AG09319 (cell line): ENCODE measurements at regions not wholly inside any gene's neighbourhood (a gene's known extent, or its start where the extent isn't known, plus 50 kb on each side); places are given as distances from the start of the nearest gene placed in this dataset.

Experiments
- DNase-seq: peaks from one replicate; pipeline ENCODE4 v3.0.0-alpha.2; 2010; ENCODE audit warnings: low read depth; ENCODE audit errors: extremely low read depth
- TF ChIP-seq, protein P1 (sequence below): IDR thresholded peaks from 2 replicates; pipeline ENCODE4 v1.5.1; 2011; ENCODE audit warnings: low read depth, mild to moderate bottlenecking, inconsistent platforms, low read length, moderate library complexity

DNA sequence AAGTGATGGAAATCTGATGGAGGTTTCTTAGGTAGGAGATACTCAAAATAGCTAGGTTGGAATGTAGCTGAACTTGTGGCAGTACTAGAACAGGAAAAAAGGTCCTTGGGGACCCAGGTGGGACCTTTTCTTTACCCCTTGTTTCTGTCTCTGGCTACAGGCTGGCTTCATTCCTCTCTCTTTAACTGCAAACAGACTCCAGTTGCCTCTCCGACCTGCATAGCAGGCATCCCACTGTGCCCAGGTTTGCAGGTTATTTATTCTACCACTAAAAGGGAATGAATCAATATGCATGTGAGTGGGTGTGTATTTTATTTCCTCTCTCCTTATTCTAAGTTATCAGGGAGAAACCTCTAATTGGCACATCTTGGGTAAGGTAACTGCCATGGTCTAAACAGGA, 758.1 kb downstream of the MED13L start:
- TF ChIP-seq, protein P1, sequence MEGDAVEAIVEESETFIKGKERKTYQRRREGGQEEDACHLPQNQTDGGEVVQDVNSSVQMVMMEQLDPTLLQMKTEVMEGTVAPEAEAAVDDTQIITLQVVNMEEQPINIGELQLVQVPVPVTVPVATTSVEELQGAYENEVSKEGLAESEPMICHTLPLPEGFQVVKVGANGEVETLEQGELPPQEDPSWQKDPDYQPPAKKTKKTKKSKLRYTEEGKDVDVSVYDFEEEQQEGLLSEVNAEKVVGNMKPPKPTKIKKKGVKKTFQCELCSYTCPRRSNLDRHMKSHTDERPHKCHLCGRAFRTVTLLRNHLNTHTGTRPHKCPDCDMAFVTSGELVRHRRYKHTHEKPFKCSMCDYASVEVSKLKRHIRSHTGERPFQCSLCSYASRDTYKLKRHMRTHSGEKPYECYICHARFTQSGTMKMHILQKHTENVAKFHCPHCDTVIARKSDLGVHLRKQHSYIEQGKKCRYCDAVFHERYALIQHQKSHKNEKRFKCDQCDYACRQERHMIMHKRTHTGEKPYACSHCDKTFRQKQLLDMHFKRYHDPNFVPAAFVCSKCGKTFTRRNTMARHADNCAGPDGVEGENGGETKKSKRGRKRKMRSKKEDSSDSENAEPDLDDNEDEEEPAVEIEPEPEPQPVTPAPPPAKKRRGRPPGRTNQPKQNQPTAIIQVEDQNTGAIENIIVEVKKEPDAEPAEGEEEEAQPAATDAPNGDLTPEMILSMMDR: no peak
- no peak for DNase-seq

DNA sequence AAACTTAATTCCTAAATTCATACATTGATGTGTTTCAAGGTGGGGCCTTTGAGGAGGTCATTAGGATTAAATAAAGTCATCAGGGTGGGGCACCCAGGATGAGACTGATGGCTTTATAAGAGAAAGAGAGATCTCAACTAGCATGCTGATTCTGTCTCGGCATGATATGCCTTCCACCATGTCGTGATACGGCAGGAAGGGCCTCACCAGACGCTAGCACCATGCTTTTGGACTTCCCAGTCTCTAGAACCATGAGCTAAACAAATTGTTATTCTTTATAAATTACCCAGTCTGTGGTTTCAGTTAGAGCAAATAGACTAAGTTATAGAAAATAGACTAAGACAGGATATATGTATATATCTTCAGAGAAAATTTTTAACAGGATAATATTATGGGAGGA, 759.6 kb downstream of the MED13L start:
- DNase-seq: no peak
- TF ChIP-seq, protein P1: no peak

DNA sequence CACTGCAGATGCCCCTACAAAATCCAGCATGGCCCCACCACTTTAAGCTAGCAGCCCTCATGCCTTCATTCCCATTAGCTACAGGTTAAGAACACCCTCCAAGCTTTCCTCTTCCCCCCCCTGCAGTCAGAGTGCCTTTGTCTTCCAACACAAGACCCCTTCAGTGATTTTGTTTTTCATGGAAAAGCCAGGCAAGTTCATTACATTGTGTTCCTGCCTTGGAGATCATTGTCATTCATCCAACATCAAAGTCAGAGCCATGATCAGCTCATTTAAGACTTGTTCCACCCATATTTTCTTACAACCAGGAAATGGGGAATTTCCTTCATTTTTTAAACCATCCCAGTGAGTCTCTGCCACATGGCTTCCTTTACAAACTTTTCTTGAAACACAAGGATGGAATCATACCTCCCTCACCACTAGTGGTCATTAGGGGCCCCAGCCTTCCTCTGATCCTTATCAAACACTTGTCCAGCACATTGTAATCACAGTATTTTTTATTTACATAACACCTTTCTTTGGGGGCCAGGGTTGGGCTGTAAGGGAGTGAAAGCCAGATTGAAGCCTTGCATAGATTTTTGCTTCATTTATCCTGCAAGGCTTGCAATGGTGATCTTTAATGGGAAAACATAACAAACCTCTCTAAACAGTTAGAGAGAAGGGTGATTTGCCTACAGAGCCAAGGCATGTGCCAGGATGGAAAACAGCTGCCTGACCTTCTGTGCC, 765.3 kb downstream of the MED13L start:
- TF ChIP-seq, protein P1: no peak
- DNase-seq: no peak

DNA sequence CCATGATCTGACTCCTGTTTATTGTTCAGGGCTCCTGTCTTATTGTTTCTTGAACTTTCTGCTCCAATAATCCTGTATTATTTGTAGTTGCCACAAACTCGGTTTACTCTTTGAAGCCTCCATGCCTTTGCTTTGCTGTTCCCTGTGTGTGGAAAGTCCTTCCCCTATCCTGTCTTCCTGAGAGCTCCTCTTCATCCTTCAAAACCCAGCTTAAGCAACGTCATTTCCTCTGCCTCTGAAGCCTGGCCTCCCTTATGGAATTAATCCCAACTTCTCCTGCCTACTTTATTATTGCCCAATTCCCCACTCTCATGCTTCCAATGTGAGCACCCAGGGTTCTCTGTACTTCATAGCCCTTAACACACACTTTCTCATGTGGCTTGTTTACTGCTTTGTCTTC, 766.2 kb downstream of the MED13L start:
- no peak for DNase-seq
- TF ChIP-seq, protein P1: no peak

DNA sequence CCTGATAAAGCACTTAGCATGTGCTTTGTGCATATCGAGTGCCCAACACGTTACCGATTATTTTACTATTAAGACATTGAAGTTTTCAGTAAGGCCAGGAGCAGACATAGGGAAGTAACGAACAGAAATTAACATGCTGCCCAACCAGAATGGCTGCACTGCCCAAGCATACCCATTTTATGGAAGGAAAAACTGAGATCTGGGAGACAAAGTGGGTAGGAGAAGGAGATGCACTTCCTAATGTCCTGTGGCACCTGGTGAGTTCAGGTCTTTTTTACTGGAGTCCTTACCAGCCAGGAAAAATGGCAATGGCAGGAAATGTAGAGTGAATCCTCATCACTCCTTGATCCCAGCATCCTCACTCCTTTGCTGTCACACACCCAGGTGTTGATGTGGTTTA, 768.5 kb downstream of the MED13L start:
- TF ChIP-seq, protein P1: no peak

DNA sequence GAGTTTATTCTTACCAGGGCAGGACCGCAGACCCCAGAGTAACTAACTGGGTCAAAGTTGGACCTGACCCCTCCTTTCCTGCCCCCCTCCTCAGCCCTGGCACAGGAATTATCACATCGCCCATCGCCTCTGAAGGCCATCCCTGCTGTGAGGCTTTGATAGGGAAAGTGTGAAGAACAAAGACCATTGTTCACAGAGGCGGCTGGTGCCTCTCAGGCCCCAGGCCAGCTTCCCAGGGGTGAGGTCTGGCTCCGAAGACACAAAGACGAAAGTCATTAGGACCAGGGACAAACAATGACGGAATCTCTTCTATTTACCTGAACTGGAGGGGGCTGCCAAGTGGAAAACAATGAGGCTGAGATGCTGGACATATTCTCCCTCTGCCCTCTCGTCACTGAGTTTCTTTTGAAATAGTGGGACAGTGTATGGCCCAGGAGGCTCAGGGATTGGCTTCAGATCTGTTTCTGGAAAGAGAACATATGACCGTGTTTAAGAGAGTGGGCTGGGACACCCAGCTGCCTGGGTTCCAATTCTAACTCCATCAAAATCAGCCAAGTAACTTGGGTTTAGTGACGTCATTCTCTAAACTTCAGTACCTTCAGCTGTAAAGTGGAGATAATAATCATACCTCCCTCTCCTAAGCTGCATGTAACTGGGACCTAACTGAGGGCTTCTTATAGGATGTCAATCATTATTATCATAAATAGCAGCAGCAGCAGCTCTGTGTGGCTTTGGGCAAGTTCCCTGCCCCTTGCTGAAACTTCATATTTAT, 769.4 kb downstream of the MED13L start:
- no peak for DNase-seq
- TF ChIP-seq, protein P1: no peak

More for the DNA sequence above, 768.5 kb downstream of the MED13L start:
- DNase-seq: no peak

DNA sequence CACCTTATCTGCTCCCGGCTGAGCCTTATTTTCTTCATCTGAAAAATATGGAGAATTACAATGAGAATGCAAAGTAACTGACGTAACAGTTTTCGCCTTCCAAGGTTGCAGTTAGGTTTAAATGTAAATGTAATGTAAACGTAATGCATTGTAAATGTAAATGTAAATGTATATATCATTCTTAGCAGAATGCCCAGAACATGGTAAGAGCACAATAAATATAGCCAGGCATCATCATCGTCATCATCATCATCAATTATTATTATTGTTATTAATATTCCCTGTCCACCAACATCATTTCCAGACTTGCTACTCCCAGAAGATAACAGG, 770.0 kb downstream of the MED13L start:
- DNase-seq: no peak
- TF ChIP-seq, protein P1: no peak
